GM23248 (cell line): ENCODE measurements at regions not wholly inside any gene's neighbourhood (a gene's known extent, or its start where the extent isn't known, plus 50 kb on each side); places are given as distances from the start of the nearest gene placed in this dataset.

Experiments
- EZH2 ChIP-seq: fragments of 200-600 bp; sonication (generic); IDR thresholded peaks from 2 replicates; pipeline ENCODE4 v1.6.1; 2018; ENCODE audit warnings: antibody characterized with exemption, mild to moderate bottlenecking; ENCODE audit not compliant: insufficient read depth, poor library complexity, severe bottlenecking
- EZH2phosphoT487 ChIP-seq: fragments of 200-600 bp; sonication (generic); IDR thresholded peaks from 2 replicates; pipeline ENCODE4 v1.6.1; 2018; ENCODE audit warnings: antibody characterized with exemption, moderate library complexity, mild to moderate bottlenecking, low read depth; ENCODE audit not compliant: insufficient read depth

DNA sequence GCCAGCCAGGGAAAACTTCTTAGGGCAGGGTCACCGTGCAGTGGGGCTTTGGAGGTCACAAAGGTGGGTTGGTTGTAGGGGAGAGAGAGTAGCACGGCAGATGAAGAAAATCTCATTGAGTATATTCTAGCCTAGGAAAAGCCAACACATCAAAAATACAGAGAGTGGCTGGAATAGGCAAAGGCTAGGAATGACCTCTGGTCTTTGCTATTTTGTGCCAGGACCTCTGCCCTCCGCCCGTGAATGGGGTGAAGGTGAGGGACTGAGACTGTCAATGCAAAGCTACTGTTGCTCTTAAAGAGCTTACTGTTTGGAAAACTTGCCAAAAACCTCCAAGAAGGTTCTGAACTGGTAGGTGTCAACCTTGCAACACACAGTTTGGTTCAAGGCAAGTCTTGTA, 346.7 kb downstream of the CDH26 start:
- TF ChIP-seq EZH2 (no peak), EZH2phosphoT487 (no peak)
